ENCODE measurements at regions not wholly inside any gene's neighbourhood (a gene's known extent, or its start where the extent isn't known, plus 50 kb on each side); places are given as distances from the start of the nearest gene placed in this dataset.
A peak's percentile ranks its signal among the peaks of the same experiment; 100 is the strongest.

DNA sequence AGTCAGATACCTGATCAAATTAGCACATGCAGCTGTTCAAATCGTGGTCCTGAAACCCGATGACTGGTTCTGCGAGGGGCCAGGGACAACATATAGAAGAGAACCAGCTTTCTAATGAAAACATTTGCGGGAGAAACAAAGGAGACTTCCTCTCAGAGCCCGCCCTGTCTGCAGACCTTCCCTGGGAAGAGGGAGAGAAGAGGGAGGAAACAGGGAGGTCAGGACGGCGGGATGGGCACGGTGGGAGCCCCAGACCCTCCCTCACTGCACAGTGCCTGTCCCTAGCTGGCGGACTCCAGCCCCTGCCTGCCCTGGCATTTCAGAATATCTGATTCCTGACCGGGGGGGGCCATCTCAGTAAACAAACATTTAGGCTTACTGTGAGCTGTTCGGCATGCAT lies 317.3 kb downstream of the FOXL1 start:
- DNase-seq (no peak), ATAC-seq (no peak)
- no peak overlapping the region for H3K4me3 Mint-ChIP-seq
- H3K27ac Mint-ChIP-seq, result no peak overlapping the region
- no peaks in the 10 kb centered on the region for H3K9me3 Mint-ChIP-seq
- H3K4me1 Mint-ChIP-seq, result no peaks in the 10 kb centered on the region
- peaks cover 8% of the 10 kb centered on the region for H3K27me3 Mint-ChIP-seq

DNA sequence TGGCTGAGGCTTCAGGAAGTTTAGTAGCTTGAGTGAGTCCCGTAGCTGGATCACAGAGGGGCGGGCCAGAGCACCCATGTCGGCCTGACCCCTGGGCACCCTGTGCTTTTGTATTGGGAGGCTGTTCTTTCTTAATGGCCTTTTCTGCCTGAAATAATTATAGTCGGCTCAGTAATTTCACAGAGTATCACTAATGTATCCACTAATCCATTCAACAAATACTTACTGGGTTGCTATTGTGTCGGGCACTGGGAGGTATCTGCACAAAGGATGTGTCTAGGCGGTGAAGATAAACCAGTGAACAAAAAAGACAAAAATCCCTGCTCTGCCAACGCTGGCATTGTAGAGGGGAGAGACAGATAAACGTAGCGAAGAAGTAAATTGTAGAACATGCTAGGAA lies 318.6 kb downstream of the FOXL1 start:
- H3K4me3 Mint-ChIP-seq, result no peak overlapping the region
- H3K27me3 Mint-ChIP-seq, result peaks cover 8% of the 10 kb centered on the region
- no peaks in the 10 kb centered on the region for H3K9me3 Mint-ChIP-seq
- H3K27ac Mint-ChIP-seq, result no peak overlapping the region
- no peak for ATAC-seq
- H3K4me1 Mint-ChIP-seq, result no peaks in the 10 kb centered on the region
- DNase-seq, result no peak

DNA sequence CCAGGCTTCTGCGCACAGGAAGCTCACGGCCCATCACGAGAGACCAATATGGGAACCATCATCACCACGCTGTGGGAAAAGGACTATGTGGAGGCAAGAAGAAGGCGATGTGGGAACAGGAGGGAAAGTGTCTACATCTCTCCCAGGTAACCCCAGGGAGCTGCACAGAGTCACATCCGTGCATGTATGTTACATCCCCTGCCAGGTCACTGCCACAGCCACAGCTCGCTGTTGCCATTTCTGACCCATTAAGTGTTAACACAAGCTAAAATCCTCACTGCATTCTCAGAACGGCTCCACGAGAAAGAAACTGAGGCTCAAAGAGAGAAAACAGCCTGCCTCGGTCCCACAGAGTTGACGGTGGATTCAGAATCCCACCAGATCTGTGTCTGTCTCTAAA lies 319.1 kb downstream of the FOXL1 start:
- ATAC-seq (no peak), DNase-seq (no peak)
- no peaks in the 10 kb centered on the region for H3K4me1 Mint-ChIP-seq
- no peaks in the 10 kb centered on the region for H3K9me3 Mint-ChIP-seq
- peaks cover 8% of the 10 kb centered on the region for H3K27me3 Mint-ChIP-seq
- H3K27ac Mint-ChIP-seq, result no peak overlapping the region
- no peak overlapping the region for H3K4me3 Mint-ChIP-seq

DNA sequence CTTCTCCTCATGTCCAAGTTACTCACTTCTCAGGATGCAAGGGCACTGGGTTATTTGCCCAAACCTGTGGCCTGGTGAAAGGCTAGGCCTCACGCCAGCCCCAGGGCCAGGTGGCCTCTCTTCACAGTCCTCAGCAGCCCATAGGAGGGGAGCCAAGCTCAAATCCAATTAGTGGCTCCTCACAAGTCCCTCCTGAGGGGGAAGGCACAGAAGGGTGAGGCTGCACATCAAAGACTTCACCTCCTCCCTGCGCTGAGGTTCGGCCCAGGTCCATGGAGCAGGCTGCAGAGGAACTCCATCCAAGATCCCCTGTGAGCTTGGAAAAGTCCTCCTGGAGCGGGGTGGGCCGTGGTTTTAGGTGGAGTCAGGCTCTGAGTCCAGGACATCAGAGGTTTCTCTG lies 320.0 kb downstream of the FOXL1 start:
- H3K27me3 Mint-ChIP-seq, result peaks cover 4% of the 10 kb centered on the region
- H3K27ac Mint-ChIP-seq, result no peak overlapping the region
- H3K4me3 Mint-ChIP-seq, result no peak overlapping the region
- no peaks in the 10 kb centered on the region for H3K9me3 Mint-ChIP-seq
- ATAC-seq (no peak), DNase-seq (no peak)
- no peaks in the 10 kb centered on the region for H3K4me1 Mint-ChIP-seq

DNA sequence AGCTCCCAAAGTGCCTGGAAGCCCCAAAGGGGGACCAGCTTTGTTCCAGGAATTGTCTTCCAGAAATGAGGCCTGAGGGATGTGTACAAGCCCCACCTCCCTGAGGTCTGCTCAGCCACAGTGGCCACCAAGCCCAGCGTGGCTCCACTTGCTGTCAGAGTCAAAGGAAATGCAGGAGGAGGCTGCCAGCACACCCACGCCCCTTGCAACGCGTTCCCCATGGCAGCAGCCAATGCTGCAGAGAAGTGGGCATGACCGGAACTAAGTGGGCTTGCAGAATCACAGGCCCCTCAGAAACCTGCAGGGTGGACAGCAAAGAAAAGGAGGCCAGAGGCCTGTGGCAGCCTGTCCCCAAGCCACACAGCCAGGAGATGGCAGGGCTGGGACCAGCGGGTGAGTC lies 320.8 kb downstream of the FOXL1 start:
- Mint-ChIP-seq H3K27me3 (no peaks in the 10 kb centered on the region), H3K4me1 (no peaks in the 10 kb centered on the region), H3K27ac (no peak overlapping the region), H3K4me3 (no peak overlapping the region), H3K9me3 (no peaks in the 10 kb centered on the region)
- no peak for ATAC-seq
- no peak for DNase-seq

DNA sequence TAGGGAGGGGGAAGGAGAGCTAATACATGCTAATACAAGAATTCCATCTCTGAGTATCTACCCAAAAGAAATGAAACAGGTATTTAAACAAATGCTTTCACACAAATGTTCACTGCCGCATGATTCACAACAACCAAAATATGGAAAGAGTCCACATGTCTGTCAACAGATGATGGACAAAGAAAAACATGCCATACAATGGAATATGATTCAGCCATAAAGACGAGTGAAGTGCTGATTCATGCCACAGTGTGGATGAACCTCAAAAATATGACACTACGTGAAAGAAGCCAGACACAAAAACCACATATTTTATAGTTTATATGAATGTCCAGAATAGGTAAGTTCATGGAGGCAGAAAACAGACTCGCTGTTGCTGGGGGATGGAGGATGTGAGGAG lies 321.4 kb downstream of the FOXL1 start:
- Mint-ChIP-seq H3K4me1 (no peaks in the 10 kb centered on the region), H3K27ac (peak overlapping the region; percentile 55 to 58), H3K9me3 (no peaks in the 10 kb centered on the region), H3K4me3 (no peak overlapping the region), H3K27me3 (no peaks in the 10 kb centered on the region)
- no peak for ATAC-seq
- DNase-seq, result no peak

DNA sequence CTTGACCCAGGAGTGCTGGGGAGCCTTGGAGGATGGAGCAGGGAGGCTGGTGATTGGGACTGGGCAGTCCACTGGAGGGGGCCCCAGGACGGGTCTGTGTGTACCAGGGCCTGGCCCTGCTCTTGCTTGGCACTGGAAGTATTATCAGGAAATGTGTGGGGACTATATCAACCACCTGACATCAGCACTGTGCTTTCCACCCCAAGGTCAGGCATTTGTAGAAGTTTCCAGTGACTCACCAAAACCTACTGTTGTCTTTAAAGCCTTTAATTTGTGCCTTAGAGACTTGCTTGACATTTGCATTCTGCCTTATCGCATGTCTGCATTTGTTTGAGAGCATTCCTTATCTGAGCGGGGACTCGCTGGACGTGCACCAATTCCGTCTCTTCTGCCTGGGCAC lies 323.1 kb downstream of the FOXL1 start:
- H3K9me3 Mint-ChIP-seq, result no peaks in the 10 kb centered on the region
- H3K4me1 Mint-ChIP-seq, result no peaks in the 10 kb centered on the region
- no peak overlapping the region for H3K4me3 Mint-ChIP-seq
- no peak for ATAC-seq
- DNase-seq, result no peak
- H3K27ac Mint-ChIP-seq, result no peak overlapping the region
- no peaks in the 10 kb centered on the region for H3K27me3 Mint-ChIP-seq

DNA sequence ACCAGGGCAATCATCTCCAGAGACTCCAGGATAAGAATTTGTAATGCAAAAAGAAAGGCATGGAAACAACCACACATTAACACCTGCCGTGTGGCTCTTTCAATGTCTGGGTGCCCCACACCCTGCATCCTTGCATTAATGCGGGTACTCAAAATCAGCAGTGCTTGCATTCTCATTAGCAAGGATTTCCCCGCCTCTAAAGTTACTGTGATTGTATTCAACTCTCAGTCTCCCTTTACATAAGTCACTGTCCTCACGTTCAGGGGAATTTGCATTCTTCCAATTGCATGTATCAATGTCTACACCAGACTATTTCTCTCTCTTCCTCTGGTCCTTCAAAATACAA lies 324.3 kb downstream of the FOXL1 start:
- Mint-ChIP-seq H3K4me3 (no peak overlapping the region), H3K27ac (no peak overlapping the region), H3K4me1 (no peaks in the 10 kb centered on the region), H3K9me3 (no peaks in the 10 kb centered on the region), H3K27me3 (no peaks in the 10 kb centered on the region)
- DNase-seq, result no peak
- ATAC-seq, result no peak

DNA sequence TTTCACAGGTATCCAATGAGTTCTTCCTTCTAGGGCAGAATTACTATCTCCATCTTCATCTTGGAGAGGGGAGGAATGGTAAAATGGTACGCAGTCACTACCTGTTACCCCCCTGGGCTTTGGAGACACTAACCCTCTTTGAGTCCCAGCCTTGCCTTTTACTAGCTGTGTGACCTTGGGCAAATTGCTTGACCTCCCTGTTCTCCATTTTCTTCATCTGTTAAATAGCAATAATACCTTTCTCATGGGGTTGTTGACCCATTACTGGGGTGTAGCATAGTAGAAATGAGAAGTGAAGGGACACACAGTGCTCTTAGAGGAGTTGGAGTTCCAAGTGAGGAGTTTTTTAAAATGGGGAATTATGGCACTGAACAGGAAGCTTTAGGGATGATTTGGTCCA lies 324.7 kb downstream of the FOXL1 start:
- Mint-ChIP-seq H3K27me3 (no peaks in the 10 kb centered on the region), H3K4me1 (no peaks in the 10 kb centered on the region), H3K9me3 (no peaks in the 10 kb centered on the region), H3K4me3 (no peak overlapping the region), H3K27ac (no peak overlapping the region)
- ATAC-seq (no peak), DNase-seq (no peak)

DNA sequence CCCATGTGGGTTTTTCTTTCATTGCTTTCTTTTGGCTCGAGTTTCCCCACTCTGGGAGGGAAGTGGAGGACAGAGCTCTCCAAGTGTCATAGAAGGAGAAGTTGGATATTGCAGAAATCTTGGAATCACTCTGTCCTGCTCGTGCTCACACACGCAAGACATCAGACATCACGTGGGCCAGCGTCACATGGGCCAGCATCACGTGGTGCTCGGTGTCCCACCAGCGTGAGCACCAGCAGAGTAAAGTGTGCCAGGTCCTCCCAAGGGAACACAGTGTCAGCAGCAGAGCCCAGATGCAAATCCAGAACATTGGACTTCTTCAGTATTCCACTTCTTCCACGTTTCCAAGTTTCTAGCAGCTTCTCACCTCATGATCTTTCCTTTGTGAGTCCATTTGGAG lies 327.0 kb downstream of the FOXL1 start:
- Mint-ChIP-seq H3K27ac (no peak overlapping the region), H3K4me1 (no peaks in the 10 kb centered on the region)
- no peak for ATAC-seq

DNA sequence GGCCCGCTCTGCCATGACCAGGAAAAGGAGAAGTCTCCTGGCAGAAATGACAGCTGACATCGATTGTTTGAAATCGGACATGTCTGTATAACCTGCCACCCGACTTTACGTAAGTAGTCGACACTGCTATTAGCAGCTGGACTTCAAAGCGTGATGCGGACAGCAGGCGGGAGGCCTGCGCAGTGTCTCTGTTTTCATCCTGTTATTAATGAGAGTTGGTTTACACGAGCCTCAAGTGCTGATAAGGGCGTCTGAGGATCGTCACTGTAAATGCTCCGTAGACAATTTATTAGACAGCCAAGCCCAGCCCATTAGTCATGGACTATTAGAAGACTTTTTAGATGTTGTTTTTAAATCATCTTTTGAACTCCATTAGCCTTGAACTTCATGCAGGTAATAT lies 328.3 kb downstream of the FOXL1 start:
- H3K4me1 Mint-ChIP-seq, result no peaks in the 10 kb centered on the region
- ATAC-seq (no peak), DNase-seq (no peak)
- no peaks in the 10 kb centered on the region for H3K9me3 Mint-ChIP-seq
- no peak overlapping the region for H3K27ac Mint-ChIP-seq
- H3K27me3 Mint-ChIP-seq, result no peaks in the 10 kb centered on the region
- H3K4me3 Mint-ChIP-seq, result no peak overlapping the region

More for the DNA sequence above, 327.0 kb downstream of the FOXL1 start:
- Mint-ChIP-seq H3K27me3 (no peaks in the 10 kb centered on the region), H3K4me3 (no peak overlapping the region), H3K9me3 (no peaks in the 10 kb centered on the region)
- no peak for DNase-seq

DNA sequence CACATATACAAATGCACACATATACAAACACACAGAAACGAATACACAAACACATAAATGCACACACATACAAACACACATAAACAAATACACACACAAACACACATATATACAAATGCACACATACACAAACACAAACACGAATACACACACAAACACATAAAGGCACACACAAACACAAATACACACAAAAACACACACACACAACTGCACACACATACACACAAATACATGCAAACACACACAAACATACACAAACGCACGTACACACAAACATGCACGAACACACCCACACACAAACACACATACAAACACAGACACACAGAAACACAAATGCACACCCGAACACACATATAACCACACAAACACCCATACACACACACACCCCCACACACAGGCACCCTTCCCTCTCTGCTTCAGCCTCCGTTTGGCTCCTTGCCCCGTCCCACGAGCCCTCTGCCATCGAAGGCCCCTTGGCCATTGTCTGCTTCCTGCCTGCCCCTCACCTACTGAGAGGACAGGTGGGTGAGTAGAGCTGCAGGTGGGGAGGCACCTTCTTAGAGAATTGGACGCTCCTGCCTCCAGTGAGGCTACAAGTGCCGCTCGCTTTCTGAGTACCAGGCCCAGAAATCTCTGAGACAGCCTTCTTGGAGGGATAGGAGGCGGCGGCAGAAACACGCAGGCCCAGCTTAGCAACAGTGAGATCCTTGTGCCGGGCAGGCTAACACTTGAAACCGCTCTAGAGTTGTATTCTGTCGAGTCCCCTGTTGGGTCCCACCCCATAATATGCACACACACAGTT lies 331.2 kb downstream of the FOXL1 start:
- Mint-ChIP-seq H3K27ac (no peak overlapping the region), H3K9me3 (no peaks in the 10 kb centered on the region), H3K4me3 (no peak overlapping the region), H3K27me3 (no peaks in the 10 kb centered on the region), H3K4me1 (peaks cover under 1% of the 10 kb centered on the region)
- ATAC-seq (no peak), DNase-seq (no peak)

DNA sequence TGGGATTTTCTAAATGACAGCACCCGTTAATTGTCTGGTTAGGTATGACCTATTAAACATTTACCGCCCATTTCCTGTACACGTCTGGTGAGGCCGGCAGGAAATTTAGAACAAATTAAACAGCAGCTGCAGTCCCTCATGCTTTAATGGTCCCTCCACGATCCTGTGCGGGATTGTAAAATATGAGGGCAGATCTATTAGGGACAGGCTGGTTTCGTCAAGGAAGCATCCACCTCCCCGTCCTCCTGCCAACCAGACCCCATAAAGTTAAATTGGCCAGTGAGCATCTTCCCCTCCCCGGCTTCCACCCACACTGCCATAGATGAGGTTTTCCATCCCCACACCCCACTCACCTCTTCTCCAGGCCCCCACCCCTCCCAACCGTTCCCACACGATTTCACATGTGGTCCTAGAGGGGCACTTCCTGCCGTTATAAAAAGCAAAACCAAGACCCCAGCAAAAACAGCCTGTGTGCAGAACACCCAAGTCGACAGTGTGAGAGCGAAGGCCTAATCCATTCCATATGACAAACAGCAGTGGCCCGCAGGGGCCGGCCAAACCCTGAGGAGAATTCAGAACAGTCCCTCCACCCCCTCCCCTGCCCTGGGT lies 331.9 kb downstream of the FOXL1 start:
- ATAC-seq (no peak), DNase-seq (no peak)
- no peaks in the 10 kb centered on the region for H3K9me3 Mint-ChIP-seq
- H3K27ac Mint-ChIP-seq, result peak overlapping the region in 1 of 2 donors; percentile 3
- H3K4me1 Mint-ChIP-seq, result peaks cover 6% of the 10 kb centered on the region
- no peaks in the 10 kb centered on the region for H3K27me3 Mint-ChIP-seq
- no peak overlapping the region for H3K4me3 Mint-ChIP-seq

DNA sequence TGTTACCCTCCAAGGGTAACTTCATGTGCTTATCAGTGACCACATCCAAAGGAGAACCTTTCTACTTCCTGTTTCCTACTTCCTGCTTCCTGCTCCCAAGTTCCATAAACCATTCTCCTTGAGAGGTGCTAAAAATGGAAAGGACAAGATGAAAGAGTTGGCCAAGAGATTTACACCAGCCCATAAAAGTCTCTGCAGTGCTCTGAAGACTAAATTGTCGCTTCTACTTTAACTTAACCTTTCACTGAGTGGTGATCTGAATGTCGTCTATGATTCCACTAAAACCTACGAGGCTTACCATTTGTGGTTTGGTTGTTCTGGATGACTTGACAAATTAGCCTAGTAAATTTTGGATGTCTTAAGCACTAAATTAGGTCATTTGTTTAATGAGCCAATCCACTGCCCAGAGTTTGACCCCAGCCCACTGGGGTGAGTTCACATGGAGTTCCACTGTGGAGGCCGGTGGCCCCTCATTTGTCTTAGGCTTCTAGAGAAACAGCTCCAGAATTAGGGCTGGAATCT lies 333.1 kb downstream of the FOXL1 start:
- no peak for DNase-seq
- H3K4me1 Mint-ChIP-seq, result peaks cover 6% of the 10 kb centered on the region
- no peak overlapping the region for H3K27ac Mint-ChIP-seq
- no peaks in the 10 kb centered on the region for H3K9me3 Mint-ChIP-seq
- H3K4me3 Mint-ChIP-seq, result no peak overlapping the region
- peaks cover 9% of the 10 kb centered on the region for H3K27me3 Mint-ChIP-seq
- no peak for ATAC-seq

DNA sequence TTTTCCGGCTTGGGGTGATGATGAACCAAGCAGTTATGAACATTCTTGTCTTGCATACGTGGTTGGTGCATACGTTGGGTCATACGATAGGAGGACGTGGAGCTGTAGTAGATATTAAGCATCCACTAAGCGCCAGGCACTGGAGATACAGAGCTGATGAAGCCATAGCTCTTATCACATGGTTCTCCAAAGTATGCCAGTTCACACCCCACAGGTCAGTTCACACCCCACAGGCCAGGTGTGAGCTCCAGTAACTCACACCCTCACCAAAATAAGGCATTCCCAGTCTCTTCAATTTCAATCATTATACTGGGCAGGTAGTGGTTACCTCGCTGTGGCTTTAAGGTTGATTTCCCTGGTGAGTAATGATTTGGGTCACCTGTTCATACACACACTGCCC lies 335.5 kb downstream of the FOXL1 start:
- no peak overlapping the region for H3K4me3 Mint-ChIP-seq
- no peak overlapping the region for H3K27ac Mint-ChIP-seq
- peaks cover 6% of the 10 kb centered on the region for H3K4me1 Mint-ChIP-seq
- no peaks in the 10 kb centered on the region for H3K9me3 Mint-ChIP-seq
- H3K27me3 Mint-ChIP-seq, result peaks cover 13% of the 10 kb centered on the region
- DNase-seq (no peak), ATAC-seq (no peak)

DNA sequence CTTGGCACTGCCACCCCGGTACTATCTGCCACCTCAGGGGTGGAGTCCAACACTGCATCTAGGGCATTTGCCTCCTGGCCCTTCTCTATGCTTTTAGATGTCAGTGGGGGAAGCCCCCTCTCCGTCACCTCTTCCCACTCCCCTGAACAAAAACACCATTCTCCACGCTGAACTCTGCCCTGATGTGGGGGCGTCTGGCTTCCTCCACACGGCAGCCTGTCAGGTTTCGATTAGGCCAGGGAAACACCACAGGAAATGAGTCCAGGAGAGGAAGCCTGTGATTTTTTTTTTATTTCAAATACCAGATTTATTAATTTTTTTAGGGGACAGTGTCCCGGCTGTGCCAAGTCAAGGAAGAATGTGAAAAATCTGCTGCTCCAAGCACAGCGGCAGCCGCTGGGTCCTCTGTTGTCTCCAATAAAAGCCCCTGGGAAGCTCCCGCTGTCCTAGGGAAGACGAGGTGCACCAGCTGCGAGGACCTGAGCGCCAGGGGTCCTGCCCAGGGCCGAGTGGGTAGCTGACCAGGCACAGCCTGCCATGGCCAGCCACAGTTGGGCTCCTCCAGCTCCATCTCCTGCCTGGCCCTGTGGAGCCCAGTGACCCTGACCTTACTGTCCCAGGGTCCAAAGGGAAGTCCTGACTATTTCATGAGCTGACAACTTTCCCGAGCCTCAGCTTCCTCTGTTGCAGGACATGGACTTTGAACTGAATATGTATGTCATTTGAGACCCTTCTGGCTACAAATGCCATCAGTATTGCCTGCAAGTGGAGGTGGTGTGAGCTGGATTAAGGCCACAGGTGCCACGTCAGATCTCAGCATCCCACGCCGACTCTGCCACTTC lies 336.7 kb downstream of the FOXL1 start:
- no peak for ATAC-seq
- DNase-seq, result no peak
- Mint-ChIP-seq H3K27me3 (peaks cover 20% of the 10 kb centered on the region), H3K4me1 (peaks cover 6% of the 10 kb centered on the region), H3K27ac (no peak overlapping the region), H3K9me3 (no peaks in the 10 kb centered on the region), H3K4me3 (no peak overlapping the region)
